ENCODE measurements at regions not wholly inside any gene's neighbourhood (a gene's known extent, or its start where the extent isn't known, plus 50 kb on each side); places are given as distances from the start of the nearest gene placed in this dataset.

DNA sequence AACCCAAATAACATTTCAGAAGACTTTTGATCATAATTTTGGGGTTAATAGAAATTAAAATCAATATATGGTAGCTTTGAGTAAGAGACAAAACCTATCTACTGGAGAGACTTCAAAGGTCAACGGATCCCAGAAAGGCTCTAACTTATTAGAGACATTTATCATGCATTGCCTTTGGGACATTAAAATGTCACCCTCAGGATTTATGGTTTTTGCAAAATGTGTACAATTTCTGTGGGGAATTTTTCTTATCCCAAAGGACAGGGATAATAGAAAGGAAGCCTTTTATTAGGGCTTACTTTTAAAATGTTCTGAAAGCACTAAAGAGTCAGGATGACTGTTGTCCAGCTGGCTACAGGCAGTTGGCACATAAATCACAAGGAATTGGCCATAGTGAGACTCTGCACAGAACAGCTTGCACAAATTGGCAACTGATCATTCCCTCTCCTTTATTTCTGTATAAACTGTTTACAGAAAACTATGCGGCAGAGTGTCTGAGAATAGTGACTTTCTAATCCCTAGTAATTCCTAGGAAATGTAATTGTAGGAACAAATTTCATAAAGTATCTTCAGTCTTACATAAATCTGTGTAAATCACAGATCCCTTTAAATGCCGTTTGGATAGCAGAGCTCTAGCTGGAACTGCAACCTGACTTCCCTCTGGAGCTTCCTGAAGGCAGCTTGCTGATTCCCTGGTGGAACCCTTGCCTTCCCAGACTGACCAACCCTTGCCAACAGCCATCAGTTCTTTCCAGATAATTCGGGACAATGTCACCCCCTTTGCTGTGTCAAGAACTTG is 201.1 kb upstream of the PREP start:
- no peak for DNase-seq

DNA sequence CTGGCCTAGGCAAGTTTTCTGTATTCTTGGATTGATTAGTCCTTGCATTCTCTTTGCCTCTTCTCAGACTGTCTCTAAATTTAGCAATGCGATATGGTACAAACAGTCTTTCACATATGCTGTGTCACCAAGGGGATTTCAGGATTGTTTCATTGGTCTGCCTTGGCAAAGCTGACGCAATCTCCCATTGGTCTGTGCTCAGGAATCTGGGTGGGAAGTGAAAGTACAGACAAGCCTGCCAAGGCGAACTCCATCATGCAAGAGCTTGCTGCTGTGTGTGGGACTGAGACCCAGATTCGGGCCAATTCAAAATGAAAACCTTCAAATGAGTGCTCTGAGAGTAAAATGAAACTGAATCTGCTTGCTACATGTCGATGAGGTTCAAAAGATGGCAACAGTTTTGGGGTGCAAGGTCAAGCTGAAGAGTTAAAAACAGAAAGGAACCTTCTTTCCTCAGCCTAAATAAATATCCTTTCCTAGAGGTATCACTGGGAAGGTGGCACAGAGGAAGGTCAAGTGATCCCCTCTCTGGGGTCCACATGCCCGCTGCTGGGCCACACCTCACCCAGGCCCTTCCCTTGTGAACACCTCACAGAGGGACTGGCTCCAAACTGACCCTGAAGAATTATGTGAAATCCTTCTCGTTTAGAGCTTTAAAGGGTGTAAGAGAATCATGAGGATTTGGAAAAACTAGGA is 198.8 kb upstream of the PREP start:
- no peak for DNase-seq

DNA sequence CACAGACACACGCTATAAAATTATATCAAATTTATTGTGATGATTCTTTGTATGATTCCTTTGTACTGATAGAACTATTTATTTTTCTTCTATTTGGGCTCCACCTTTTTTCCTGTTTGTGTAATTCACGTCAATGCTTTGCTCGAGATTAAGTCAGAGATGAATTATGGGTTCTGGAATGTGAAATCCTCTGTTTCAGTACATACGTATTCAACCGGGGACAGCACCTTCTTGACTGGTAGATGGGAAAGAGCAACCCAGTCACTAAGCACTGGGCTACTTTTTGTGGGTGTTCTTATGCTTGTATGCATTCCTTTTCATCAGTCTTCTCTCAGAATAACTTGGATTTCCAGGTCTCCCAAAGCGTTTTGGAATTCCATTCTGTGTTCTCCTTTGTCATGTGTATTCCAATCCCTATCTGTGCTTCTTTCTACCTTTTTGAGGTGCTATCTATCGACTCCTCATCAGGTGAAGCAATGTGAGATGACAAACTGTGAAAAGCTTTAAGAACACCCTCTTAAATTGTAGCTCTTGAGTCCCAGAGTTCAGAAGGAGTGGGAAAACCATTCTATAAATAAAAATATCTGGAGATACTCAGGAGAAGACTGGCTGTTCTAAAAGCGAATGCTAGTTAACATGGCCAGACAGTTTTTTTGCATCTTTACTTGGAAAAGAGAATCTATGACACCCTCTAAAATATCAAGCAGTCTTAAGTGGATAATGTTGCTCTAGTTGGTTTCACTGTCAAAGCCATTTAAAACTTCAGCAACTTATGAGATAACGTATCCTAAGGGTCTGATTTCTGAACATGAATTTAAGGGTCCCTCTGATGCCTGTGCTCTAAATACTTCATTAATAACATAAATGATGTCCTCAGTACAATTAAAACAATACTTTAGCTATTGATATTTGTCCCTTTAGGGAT is 197.7 kb upstream of the PREP start:
- no peak for DNase-seq

DNA sequence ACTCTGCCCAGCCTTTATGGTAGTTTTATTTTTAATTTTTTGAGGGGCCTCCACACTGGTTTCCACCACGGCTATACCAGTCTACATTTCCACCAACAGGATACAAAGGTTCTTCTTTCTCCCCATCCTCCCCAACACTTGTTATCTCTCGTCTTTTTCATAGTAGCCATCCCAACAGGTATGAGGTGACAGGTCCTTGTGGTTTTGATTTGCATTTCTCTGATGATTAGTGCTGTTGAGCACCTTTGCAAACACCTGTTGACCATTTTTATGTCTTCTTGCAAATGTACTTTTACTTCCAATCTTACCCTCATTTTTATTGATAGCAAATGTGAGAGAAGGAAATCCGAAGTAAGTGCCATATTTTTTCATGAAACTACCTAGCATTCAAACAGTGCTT is 195.4 kb upstream of the PREP start:
- no peak for DNase-seq

DNA sequence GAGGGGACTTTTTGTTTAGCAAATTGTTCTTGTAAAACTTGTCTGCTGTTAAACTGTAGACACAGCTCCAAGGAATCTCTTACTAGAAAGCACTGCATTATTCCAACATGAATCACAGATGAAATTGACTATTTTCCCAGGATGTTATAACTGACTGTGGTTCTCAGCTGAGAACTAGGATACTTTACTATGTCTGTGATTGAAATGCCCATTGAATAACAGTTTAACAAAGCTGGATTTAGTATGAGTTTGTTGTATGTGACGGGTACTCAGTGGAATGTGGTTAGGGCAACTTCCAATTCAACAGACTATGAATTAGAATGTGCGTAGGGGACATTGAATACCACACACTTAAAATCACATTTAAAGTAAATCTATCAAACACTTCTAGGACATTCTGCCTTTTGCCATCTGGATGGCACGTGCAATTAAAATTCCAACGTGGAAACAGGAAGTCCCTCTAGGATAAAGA is 193.4 kb upstream of the PREP start:
- no peak for DNase-seq

DNA sequence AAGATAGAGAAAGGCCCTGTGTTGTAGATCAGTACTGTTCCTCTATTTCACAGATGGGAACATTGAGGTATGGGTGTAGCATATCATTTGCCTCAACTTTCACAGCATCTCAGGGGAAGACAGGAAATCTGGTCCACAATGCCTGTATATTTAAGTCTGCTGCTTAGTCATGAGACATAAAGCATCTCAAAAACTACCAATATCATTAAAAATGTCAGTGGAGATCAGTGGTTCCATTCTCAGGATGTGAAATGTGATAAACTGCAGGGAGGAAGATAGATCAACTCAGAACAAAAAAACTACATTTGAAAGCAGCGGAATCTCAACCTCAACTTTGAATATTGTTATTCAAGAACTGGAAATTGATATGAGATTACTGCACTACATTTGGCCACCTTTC is 192.9 kb upstream of the PREP start:
- DNase-seq: no peak

DNA sequence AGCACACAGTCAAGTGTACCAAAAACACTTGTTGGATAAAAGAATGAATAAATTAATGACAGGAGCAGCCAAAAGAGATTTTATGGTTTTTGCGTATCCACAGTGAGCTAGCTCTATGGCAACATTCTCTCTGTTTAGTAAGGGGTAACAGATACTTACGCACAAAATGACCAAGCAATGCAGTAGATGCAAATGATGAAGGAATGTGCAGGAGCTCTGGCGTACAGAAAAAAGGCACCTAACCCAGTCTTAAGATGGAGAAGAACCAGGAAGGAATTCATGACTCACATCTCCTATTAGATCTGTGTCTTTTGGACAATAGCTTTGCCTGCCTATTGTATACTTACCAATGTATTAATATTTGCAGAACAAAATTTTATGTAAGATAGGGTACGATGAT is 191.9 kb upstream of the PREP start:
- no peak for DNase-seq

DNA sequence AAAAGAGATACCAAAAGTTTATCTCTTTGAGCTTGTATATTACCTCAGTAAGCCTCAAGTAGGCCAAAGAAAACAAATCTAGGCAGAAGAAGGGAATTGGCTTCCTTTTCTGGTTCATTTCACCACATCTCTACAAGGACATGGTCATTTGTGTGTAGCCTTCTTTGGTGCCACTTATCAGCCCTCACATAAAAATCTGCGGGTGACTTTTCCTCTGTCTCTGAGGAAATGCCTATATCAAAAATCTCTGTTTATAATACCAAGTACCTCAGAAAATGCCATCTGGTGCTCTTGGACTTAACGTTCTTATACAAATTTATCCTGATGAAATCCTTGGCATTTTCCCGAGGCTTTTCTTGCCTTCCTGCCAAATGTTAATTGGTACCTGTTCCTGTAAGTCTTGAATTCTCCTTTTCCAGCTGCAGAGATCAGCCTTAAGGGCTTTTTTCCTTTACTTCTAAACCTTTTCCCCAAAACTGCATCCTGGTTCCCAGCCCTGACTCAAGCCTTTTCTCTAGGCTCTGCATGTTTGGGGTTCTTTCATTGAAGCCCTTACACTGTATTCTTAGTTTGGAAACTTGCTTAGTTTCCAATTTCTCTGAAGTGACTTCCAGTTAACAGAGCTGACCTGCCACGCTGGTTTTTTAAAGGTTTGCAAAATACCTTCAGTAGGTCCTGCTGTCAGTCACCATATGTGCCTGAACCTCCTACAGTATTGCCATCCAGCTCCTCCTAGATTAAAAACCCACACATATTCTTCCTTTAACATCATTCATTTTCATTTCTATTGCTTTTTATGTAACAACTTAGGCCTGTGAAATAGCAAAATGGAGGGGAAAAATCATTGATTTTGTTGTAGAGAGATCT is 191.2 kb upstream of the PREP start:
- no peak for DNase-seq

DNA sequence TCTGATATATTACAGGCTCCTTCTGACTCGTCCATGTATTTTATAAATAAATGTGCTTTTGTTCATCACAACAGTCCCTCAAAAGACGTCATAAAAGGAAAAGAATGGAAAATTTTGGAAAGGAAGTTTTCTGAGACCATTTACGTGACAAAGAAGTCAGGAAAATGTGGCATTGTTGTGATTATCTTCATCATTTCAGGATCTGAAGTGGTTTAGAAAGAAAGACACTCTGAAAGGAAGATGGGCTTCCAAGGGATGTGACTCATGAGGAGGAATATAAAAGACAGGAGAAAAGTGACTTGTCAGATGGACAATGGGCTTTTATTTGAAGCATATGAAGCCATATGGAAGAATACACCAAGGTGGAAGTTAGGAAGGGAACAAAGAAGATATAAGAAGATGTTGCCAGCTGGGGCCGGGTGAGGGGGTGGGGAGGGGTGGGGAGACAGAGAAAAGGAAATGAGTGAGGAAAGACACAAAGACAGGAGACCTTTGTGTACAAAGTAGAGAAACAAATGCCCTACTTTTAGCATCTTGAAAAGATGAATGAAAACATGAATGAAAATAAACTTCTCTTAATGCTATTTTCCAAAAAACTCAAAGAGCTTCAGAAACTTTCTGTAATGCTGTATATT is 190.3 kb upstream of the PREP start:
- no peak for DNase-seq

DNA sequence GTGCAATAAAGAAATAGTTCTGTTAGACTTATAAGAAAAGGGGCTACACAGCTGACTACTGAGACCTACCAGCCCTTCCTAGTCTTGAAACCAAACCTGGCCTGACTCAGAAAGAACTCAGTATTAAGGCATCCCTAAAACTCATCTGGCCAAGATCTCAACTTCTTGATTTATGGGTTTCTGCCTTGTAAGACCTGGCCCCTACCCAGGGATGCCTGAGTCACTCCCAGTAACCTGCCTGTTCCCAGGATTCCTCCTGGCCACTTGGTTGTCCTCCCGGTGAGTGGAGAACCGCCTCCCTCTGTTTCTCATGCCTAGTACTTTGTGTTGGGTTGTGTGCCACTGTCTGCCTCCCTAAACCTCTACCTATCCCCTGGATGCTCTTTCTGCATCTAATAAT is 189.4 kb upstream of the PREP start:
- DNase-seq: no peak

DNA sequence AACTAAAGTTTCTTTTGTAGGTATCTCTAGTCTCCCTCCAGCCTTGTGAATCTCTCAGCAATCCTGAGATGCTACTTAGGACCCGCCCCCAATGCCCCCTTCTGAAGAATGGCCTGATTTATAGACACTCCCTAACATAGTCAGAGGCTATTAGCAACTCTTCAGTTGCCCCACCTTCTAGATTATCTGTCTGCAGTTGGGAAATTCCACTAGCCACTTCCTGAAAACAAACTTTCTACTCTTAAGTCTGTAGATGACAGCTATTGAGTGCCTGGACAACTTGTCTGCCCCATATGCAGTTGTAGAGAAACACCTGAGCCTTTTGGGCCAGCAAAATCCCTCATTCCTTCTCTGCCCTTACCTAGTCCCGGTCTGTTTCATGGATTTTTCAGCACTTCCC is 188.2 kb upstream of the PREP start:
- no peak for DNase-seq

DNA sequence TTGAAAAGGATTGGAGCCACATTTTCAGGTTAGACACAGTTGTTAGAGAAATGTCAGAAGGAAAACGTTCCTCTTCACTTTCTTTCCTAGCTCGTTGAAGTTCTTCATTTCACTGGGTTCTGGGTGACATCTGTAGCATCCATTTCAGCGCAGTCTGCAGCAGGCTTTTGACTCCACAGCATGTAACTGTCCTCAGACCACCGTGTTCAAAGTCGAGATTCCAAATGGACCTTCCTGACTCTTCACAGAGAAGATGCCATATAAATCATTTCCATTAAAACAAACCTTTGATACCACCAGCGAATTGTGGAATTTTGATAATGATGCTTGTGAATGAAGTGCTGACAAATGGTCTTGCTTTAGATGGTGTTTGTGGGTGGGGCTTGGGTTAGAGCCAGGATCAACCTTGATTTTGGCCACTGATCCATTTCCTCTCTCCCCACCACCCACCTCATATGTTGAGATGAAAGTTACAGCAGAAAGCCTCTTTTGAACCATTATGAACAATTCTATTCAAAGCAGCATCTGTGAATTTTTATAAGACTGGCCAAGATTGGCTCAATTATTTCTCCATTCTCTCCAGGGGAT is 185.3 kb upstream of the PREP start:
- no peak for DNase-seq

DNA sequence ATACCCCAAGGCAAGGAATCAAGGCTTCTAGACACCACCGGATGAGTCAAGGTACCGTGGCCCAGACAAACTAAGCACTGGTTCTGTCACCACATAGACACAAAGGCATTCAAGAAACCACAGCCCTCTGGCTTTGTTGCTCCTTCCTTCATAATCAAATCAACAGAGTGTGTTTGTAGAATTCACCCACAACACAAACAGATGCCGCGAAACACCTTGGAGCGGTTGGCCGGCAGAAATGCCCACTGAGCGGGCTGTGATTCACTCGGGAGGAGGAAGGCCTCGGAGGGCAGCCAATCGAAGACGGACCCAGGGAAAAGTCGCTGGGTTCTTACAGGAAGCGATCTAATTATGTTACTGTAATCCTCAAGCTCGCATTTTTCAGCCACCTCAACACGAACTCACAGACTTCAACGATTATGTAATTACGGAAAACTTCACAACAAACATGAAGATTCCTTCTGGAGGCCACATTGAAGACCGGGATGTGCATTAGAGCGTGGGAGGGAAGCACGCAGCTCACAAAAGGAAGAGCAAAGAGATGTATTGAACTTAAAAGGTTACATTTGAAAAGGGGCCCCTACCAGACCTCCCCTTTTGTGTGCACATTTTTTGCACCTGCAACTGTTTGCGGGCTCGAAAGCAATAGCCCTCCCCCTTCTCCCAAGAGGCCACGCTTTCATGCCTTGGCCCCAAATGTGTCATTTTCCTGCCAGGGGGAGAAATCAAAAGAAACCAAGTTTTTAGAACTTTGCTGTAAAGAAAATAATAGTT is 184.7 kb upstream of the PREP start:
- no peak for DNase-seq

DNA sequence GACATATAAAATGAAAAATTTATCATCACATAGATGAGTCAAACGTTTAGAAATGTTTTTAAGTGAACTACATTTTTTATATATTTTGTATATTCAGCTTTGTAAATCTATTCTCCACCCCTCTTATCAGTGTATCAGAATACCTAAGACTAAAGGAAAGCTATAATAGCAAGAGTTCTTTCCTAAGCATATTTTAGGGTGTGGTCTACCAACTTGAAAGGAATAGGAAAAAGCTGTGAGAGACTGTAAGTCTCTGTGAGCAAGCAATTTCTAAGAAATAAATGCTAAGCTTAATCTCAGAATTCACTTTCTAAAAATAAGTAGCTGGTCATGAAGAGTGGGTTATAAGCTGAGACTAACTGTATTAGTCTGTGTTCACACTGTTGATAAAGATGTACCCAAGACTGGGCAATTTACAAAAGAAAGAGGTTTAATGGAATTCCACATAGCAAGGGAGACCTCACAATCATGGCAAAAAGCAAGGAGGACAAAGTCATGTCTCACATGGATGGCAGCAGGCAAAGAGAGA is 175.4 kb upstream of the PREP start:
- DNase-seq: no peak

DNA sequence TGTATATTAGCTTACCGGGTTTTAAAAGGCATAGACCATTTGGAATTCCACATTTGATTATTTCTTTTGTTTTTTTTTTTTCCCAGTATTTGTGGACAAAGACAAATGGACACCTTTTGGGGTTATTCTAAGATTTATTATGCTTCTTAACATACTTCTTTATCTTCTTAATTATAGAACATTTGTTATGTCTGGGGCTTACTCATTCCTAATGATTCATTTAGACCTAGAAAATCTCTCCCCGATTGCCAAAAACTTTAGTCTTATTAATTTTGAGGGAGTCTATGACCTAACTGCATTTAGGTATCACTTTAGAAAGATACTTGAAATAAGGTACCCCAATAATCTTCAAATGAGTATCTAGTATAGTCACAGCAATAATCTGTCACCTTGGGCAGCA is 170.7 kb upstream of the PREP start:
- DNase-seq: no peak

DNA sequence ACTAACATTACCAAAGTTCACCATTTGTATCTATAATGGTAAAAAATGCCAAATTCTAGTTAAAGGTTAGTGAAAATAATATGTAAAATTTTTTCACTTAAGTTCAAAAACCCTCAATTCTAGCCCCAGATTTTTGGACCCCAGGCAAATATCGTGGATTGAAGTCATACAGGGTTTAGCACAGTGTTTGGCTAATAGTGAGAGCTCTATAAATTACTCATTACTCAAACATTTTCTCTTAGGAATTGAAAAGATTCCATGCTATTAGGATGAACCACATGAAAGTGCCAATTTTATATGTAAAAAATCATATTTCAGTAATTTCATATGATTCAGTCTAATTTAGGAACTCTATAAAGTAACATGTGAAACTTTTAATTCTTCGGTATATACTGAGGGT is 170.3 kb upstream of the PREP start:
- DNase-seq: no peak

DNA sequence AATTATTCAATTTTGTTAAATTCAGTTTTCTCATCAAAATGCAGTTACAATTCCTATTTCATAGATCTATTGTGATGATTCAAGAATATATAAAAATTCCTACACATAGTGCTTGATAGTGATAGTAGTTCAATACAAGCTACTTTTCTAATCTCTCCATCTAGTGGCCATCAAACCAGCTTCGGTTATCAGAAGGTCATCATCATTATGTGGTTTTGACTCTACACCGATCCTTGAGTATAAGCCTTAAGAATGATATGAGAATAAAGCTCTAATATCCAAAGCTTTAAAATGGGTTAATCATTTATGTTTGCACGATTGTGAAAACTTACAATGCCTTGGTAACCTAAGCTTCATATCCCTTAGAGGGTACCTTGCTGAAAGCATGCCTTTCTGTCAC is 167.5 kb upstream of the PREP start:
- no peak for DNase-seq

DNA sequence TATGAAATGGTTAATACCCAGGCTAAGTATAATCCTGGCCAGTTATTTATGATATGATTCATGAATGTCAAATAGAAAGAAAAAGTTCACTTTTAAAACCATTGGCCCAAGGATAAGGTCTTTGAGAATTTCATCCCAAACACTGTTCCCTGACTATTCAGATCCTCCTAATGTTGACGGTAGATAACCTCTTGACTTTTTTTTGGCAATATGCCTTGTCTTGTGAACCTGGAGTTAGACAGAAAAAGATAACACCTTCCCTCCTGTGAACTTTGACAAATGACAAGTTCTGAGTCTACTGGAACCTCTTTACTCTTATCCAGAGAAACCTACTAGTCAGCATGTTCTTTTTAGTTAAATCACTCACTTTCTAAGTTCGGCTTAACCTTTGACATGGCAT is 166.8 kb upstream of the PREP start:
- no peak for DNase-seq

DNA sequence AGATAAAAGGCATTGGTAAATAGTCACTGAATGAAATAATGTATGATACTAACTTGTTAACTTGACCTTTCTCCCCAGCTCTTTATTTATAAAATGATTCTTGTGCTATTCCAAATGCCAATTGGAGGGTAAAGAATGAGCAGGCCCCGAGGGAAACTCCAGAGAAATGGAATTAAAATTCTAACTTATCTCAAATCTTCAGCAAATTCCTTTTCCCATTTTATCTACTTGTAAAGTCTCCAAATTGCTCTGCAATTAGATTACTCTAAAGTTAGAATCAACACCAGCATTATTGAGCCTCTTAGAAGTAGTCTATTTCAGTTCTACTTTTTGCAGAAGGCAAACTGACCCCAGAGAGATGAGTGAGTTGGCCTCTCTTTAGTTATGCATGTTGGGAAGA is 165.9 kb upstream of the PREP start:
- no peak for DNase-seq

DNA sequence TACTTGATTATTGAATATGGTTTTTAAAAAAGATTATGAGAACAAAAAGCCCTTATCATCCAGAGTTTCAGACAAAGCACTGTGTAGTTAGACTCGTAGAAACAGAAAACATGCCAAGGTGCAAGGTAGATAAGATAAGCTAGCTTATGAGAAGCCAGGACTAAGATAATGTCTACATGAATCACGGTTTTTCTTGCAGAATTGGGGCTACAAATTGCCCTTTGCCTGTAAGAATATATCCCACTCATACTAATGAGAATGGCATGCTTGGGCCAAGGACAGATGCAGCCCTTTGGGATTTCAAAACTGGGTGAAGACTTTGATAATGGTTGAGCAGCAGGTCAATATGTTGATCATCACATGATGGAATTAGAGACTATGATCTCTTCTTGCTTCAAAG is 165.3 kb upstream of the PREP start:
- no peak for DNase-seq
